CD14-positive monocyte (primary cell): ENCODE measurements at regions not wholly inside any gene's neighbourhood (a gene's known extent, or its start where the extent isn't known, plus 50 kb on each side); places are given as distances from the start of the nearest gene placed in this dataset.
"Not testable (repeated sequence)": the region's sequence is repeated elsewhere in the genome, so short reads cannot be mapped to it uniquely, and the experiment has no call there.

Experiments
- DNase-seq, 3 donors: peaks; one replicate each; pipeline ENCODE4 v3.0.0-alpha.2; 2011 to 2022
- H2AFZ ChIP-seq: 2 replicates; pipeline ENCODE4 v1.6.0; 2012; ENCODE audit warnings: mild to moderate bottlenecking, low read depth, low read length, inconsistent platforms; ENCODE audit not compliant: insufficient read depth, poor library complexity, severe bottlenecking
- H3K27ac ChIP-seq, 2 donors: 1 replicate in 1 of 2; 2 replicates in 1 of 2; pipeline ENCODE4 v1.5.1; 2012 to 2013; ENCODE audit warnings: low read length in 2 of 2, control low read depth in 1 of 2, inconsistent platforms in 1 of 2, low read depth in 1 of 2, mild to moderate bottlenecking in 1 of 2
- H3K27me3 ChIP-seq, 2 donors: one replicate each; pipeline versions ENCODE4 v1.6.0 to v1.6.1; 2011 to 2013; ENCODE audit warnings: low read length in 2 of 2; ENCODE audit not compliant: control insufficient read depth in 2 of 2, insufficient read depth in 2 of 2
- H3K36me3 ChIP-seq, 2 donors: replicated peaks in 1 of 2; 1 replicate in 1 of 2; 2 replicates in 1 of 2; pipeline versions ENCODE4 v1.5.1 to v1.6.1; 2012 to 2013; ENCODE audit warnings: low read length in 2 of 2, control low read depth in 1 of 2, inconsistent platforms in 1 of 2, mild to moderate bottlenecking in 1 of 2; ENCODE audit not compliant: insufficient read depth in 2 of 2, control insufficient read depth in 1 of 2
- H3K4me1 ChIP-seq, 2 donors: 1 replicate in 1 of 2; 2 replicates in 1 of 2; pipeline versions ENCODE4 v1.5.1 to v1.6.1; 2012 to 2013; ENCODE audit warnings: low read length in 2 of 2, control low read depth in 1 of 2, inconsistent platforms in 1 of 2, mild to moderate bottlenecking in 1 of 2, moderate library complexity in 1 of 2; ENCODE audit not compliant: insufficient read depth in 2 of 2, control insufficient read depth in 1 of 2
- H3K4me2 ChIP-seq: replicated peaks from 2 replicates; pipeline ENCODE3; 2012; ENCODE audit warnings: low read length, moderate library complexity, mild to moderate bottlenecking; ENCODE audit not compliant: poor library complexity, severe bottlenecking; ENCODE audit errors: extremely low read depth
- H3K4me3 ChIP-seq, 3 experiments: fragments of 200-600 bp in 1 of 3; sonication (generic) in 1 of 3; replicated peaks in 1 of 3; 1 replicate in 2 of 3; 2 replicates in 1 of 3; pipeline ENCODE4 v1.5.1; 2011 to 2013; ENCODE audit warnings: low read length in 3 of 3, mild to moderate bottlenecking in 3 of 3, control low read depth in 2 of 3, low read depth in 2 of 3, inconsistent platforms in 1 of 3, moderate library complexity in 1 of 3
- H3K79me2 ChIP-seq: 2 replicates; pipeline ENCODE4 v1.6.0; 2012; ENCODE audit warnings: mild to moderate bottlenecking, control low read depth, inconsistent platforms, low read length, moderate library complexity; ENCODE audit not compliant: insufficient read depth
- H3K9ac ChIP-seq: 2 replicates; pipeline ENCODE4 v1.6.0; 2017; ENCODE audit warnings: low read length, mild to moderate bottlenecking; ENCODE audit not compliant: insufficient read depth, poor library complexity, severe bottlenecking
- H3K9me3 ChIP-seq, 2 donors: replicated peaks in 1 of 2; 1 replicate in 1 of 2; 2 replicates in 1 of 2; pipeline versions ENCODE4 v1.5.1 to v1.6.1; 2012 to 2013; ENCODE audit warnings: low read length in 2 of 2, control low read depth in 1 of 2; ENCODE audit not compliant: control insufficient read depth in 1 of 2, insufficient read depth in 1 of 2
- H4K20me1 ChIP-seq: 2 replicates; pipeline ENCODE4 v1.6.0; 2012; ENCODE audit warnings: mild to moderate bottlenecking, low read length, control low read depth, moderate library complexity; ENCODE audit not compliant: insufficient read depth
- H3K27ac Mint-ChIP-seq, 7 donors: one replicate each; pipeline ENCODE4 v1.8.0; 2020; ENCODE audit warnings: mild to moderate bottlenecking in 7 of 7, mixed read lengths in 7 of 7, moderate library complexity in 6 of 7, inconsistent platforms in 2 of 7
- H3K27me3 Mint-ChIP-seq, 3 donors: one replicate each; pipeline ENCODE4 v1.8.0; 2021 to 2022; ENCODE audit warnings: low read depth in 3 of 3, mild to moderate bottlenecking in 3 of 3, mixed read lengths in 3 of 3, moderate library complexity in 3 of 3, inconsistent platforms in 1 of 3
- H3K36me3 Mint-ChIP-seq, 2 donors: one replicate each; pipeline ENCODE4 v1.8.0; 2020; ENCODE audit warnings: mixed read lengths in 2 of 2, inconsistent platforms in 1 of 2, mild to moderate bottlenecking in 1 of 2
- H3K4me1 Mint-ChIP-seq: one replicate; pipeline ENCODE4 v1.8.0; 2020; ENCODE audit warnings: mild to moderate bottlenecking, mixed read lengths
- H3K4me3 Mint-ChIP-seq, 2 donors: one replicate each; pipeline ENCODE4 v1.8.0; 2020; ENCODE audit warnings: mild to moderate bottlenecking in 2 of 2, mixed read lengths in 2 of 2, moderate library complexity in 1 of 2
- H3K9me3 Mint-ChIP-seq, 7 donors: one replicate each; pipeline ENCODE4 v1.8.0; 2020 to 2022; ENCODE audit warnings: mixed read lengths in 7 of 7, mild to moderate bottlenecking in 6 of 7, moderate library complexity in 6 of 7, inconsistent platforms in 2 of 7
- CTCF ChIP-seq: fragments of 200-600 bp; IDR thresholded peaks from one replicate; pipeline ENCODE4 v1.8.0; 2022; ENCODE audit warnings: antibody characterized with exemption, mild to moderate bottlenecking
- WGBS: methylation state at CpG from one replicate; pipeline ENCODE4 v1.1.5; 2013; ENCODE audit warnings: missing lambda C conversion rate; ENCODE audit not compliant: insufficient coverage; 5-methylcytosine and 5-hydroxymethylcytosine counted together
- intact Hi-C, 2 donors: fragments of 100-400 bp; cut with micrococcal nuclease; formaldehyde crosslinking; loops; one replicate each; pipeline versions ENCODE4 v1.15.0 to v1.15.1; 2023

GRCh38 chr2:184192649-184193048 is 405.7 kb upstream of the ZNF804A start:
- Mint-ChIP-seq H3K4me3 (no peak overlapping the region), H3K27ac (no peak overlapping the region), H3K4me1 (no peaks in the 10 kb centered on the region), H3K27me3 (no peaks in the 10 kb centered on the region), H3K36me3 (no peaks in the 10 kb centered on the region), H3K9me3 (peaks cover 0 to 3% (median 1%) of the 10 kb centered on the region in 7 donors)
- H3K4me3 ChIP-seq: no peak overlapping the region
- H3K9ac ChIP-seq: no peak overlapping the region
- intact Hi-C loops: no loop called here
- peaks cover 0 to 3% of the 10 kb centered on the region in 2 donors for H3K9me3 ChIP-seq
- no peak overlapping the region for H3K4me2 ChIP-seq
- H3K79me2 ChIP-seq: no peaks in the 10 kb centered on the region
- H2AFZ ChIP-seq: no peak overlapping the region
- no CpG with 5 or more reads among the region's 2 CpGs for WGBS
- TF ChIP-seq CTCF: no peak
- DNase-seq: no peak
- H3K27me3 ChIP-seq: no peaks in the 10 kb centered on the region
- H3K36me3 ChIP-seq: no peaks in the 10 kb centered on the region
- H3K4me1 ChIP-seq: no peaks in the 10 kb centered on the region
- H3K27ac ChIP-seq: no peak overlapping the region
- H4K20me1 ChIP-seq: no peaks in the 10 kb centered on the region

GRCh38 chr2:184197413-184197812 is 400.9 kb upstream of the ZNF804A start:
- WGBS: 80% methylated on average over 1 of the region's 5 CpGs

GRCh38 chr2:184198791-184199190 is 399.5 kb upstream of the ZNF804A start:
- H3K9ac ChIP-seq, H3K79me2 ChIP-seq, H3K27me3 ChIP-seq, H3K4me3 Mint-ChIP-seq, H3K36me3 Mint-ChIP-seq, H3K4me1 ChIP-seq, H3K36me3 ChIP-seq, H3K4me3 ChIP-seq, H3K27ac Mint-ChIP-seq, H2AFZ ChIP-seq, H3K4me2 ChIP-seq, H3K27ac ChIP-seq, H3K27me3 Mint-ChIP-seq, DNase-seq, H3K9me3 ChIP-seq, H4K20me1 ChIP-seq, H3K4me1 Mint-ChIP-seq, intact Hi-C loops, H3K9me3 Mint-ChIP-seq: not testable (repeated sequence)
- 79% methylated on average over 2 of the region's 5 CpGs for WGBS

More at GRCh38 chr2:184197413-184197812, 400.9 kb upstream of the ZNF804A start:
- H3K4me1 Mint-ChIP-seq: no peaks in the 10 kb centered on the region
- peaks cover 0 to 6% (median 3%) of the 10 kb centered on the region in 7 donors for H3K9me3 Mint-ChIP-seq
- Histone ChIP-seq H2AFZ (no peak overlapping the region), H3K9me3 (no peaks in the 10 kb centered on the region), H3K36me3 (no peaks in the 10 kb centered on the region), H3K4me3 (no peak overlapping the region), H3K4me1 (no peaks in the 10 kb centered on the region), H3K4me2 (no peak overlapping the region), H3K79me2 (no peaks in the 10 kb centered on the region), H4K20me1 (no peaks in the 10 kb centered on the region), H3K9ac (no peak overlapping the region), H3K27ac (no peak overlapping the region), H3K27me3 (no peaks in the 10 kb centered on the region)
- H3K4me3 Mint-ChIP-seq: no peak overlapping the region
- intact Hi-C loops: no loop called here
- no peaks in the 10 kb centered on the region for H3K27me3 Mint-ChIP-seq
- DNase-seq: no peak
- TF ChIP-seq CTCF: no peak
- H3K27ac Mint-ChIP-seq: no peak overlapping the region
- H3K36me3 Mint-ChIP-seq: no peaks in the 10 kb centered on the region
